ENCODE measurements at regions not wholly inside any gene's neighbourhood (a gene's known extent, or its start where the extent isn't known, plus 50 kb on each side); places are given as distances from the start of the nearest gene placed in this dataset.

GRCh38 chr15:26477044-26477443 lies 295.8 kb downstream of the GABRB3 start:
- no peak for DNase-seq

DNA sequence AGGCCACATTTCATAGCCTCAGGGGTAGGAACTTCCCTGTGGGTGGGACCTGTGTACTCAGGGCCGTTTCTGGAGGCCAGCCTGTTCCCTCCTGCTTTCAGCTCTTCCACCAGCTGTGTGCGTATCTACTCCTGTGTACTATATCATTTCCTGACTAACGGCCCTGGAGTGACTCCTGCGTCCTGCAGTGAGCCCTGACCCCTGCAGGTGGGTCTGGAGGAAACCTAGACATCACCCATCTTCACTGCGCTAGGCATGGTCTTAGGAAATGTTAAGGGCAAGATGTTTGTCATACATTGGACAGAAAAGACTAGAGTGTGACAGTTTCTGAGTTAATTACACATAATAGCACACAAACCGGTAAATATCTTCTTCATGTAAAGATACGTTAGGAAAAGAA lies 297.3 kb downstream of the GABRB3 start:
- DNase-seq, result no peak

- no peak for DNase-seq
These were observed 300.2 kb downstream of the GABRB3 start for GRCh38 chr15:26472661-26473060.

- no peak for DNase-seq
These were observed 310.8 kb downstream of the GABRB3 start for GRCh38 chr15:26461847-26462608.

GRCh38 chr15:26460165-26460564 lies 312.7 kb downstream of the GABRB3 start:
- DNase-seq, result no peak

- DNase-seq, result no peak
These were observed 317.0 kb downstream of the GABRB3 start for GRCh38 chr15:26455828-26456227.

- no peak for DNase-seq
These were observed 319.0 kb downstream of the GABRB3 start for GRCh38 chr15:26453914-26454313.

- no peak for DNase-seq
These were observed 320.9 kb downstream of the GABRB3 start for GRCh38 chr15:26451995-26452394.

DNA sequence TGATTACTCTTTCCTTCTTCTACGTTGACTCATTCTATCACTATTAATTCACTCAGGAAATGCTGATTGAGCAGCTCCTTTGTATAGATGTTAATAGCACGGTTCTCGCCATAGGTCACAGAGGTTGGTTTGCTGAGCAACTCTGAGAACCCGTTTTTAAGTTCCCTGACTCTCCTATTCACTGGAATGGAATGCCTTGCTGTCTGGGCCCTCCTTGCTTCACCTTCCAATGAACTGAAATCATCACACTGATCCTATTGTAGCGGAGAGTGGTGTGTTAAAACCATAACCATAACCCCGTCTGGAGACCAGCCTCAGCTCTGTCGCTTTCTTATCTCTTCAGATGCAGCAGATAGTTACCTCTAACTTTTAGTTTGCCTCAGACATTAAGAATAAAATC lies 323.6 kb downstream of the GABRB3 start:
- DNase-seq, result no peak

- DNase-seq, result no peak
These were observed 329.5 kb downstream of the GABRB3 start for GRCh38 chr15:26443321-26443720.

GRCh38 chr15:26442680-26443079 lies 330.2 kb downstream of the GABRB3 start:
- no peak for DNase-seq

- no peak for DNase-seq
These were observed 333.2 kb downstream of the GABRB3 start for GRCh38 chr15:26439681-26440080.

- DNase-seq, result no peak
These were observed 334.1 kb downstream of the GABRB3 start for GRCh38 chr15:26438718-26439117.

GRCh38 chr15:26438316-26438715 lies 334.6 kb downstream of the GABRB3 start:
- no peak for DNase-seq

DNA sequence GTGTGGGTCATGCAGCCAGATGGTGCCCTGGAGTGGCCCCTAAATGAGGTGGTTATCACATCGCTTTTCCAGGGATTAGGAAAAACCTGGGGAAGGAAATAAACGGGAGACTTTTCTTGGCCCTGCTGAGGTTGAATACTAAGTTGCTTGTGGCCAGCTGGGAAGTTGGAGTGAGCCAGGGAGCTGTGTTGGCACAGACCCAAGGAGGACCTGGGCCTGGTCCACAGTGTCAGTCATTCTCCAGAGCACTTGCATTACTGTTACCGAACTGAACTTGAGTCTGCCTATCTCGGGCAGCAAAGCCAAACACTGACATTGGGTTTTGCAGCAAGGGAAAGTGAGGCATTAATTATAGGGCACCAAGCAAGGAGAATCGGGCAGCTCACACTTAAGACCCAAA lies 339.0 kb downstream of the GABRB3 start:
- no peak for DNase-seq

GRCh38 chr15:26433060-26433459 lies 339.8 kb downstream of the GABRB3 start:
- no peak for DNase-seq

DNA sequence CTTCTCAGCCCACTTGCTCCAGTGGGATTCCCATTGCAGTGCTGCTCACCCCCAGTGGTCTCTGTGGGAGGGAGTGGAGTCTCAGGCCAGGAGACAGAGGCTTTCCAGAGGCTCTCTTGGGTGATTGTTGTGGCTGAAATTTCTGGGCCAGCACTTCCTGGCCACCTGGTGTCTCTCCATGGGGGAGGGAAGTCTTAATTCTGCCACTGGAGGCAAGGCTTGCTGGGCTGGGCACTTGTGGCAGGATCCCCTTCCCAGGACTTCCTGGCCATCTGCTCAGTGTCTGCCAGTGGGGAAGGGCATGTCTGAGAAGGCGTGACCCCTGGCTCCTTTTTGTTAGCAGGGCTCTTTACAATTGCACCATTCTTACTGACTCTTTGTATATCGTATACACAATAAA lies 351.8 kb downstream of the GABRB3 start:
- no peak for DNase-seq

DNA sequence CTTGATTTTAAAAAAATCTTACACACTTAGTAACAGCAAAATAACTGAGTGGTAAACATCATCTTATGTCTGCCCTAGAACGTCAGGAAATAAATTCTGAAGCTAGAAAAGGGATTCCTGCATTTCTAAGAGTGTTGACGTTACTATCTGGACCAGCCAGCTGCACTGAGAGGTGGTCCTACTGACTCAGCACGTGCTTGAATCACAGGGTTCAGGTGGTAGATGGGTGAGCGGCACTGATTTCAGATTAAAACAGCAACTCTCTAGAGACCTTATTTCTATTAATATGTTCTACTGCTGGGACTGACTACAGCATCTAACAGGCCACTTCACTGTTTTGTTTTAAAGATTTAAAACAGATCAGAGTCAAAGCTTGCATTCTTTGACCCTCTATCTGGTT lies 377.2 kb downstream of the GABRB3 start:
- no peak for DNase-seq

- DNase-seq, result no peak
These were observed 378.1 kb downstream of the GABRB3 start for GRCh38 chr15:26394801-26395200.

DNA sequence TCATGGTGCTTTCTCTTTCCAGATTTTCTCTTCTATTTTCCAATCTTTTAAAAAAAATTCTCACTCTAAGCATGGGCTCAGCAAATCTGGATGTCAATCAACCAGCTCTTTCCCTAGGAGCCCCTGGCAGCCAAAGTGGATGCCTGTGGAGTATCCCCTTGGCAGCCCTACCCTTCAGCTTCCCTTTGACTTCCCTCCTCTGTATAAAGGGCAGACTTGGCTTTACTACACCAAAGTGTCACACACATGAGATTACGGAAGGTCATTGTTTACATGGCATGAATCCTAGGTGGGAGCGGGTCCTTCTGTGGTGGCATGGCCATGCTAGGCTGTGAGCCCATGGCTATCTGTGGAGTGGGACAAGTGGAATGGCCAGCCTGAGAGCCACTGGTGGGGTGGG lies 379.9 kb downstream of the GABRB3 start:
- no peak for DNase-seq

GRCh38 chr15:26391567-26392194 lies 381.2 kb downstream of the GABRB3 start:
- DNase-seq, result no peak

- no peak for DNase-seq
These were observed 390.3 kb downstream of the GABRB3 start for GRCh38 chr15:26382444-26383072.

DNA sequence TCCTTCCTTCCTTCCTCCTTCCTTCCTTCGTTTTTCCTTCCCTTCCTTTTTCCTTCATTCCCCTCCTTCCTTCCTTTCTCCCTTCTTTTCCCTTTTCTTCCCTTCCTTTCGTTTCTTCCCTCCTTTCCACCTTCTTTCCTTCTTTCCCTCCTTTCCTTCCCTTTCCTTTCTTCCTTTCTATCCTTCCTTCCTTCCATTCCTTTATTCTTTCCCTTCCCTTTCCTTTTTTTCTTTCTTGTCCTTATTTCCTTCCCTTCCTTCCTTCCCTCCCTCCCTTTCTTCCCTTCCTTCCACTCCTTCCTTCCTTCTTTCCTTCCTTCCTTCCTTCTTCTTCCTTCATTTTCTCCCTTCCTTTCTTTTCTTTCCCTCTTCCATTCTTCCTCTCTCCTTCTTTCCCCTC lies 394.6 kb downstream of the GABRB3 start:
- no peak for DNase-seq

GRCh38 chr15:26376243-26376642 lies 396.6 kb downstream of the GABRB3 start:
- no peak for DNase-seq
